SH-SY5Y (cell line): ENCODE measurements at regions not wholly inside any gene's neighbourhood (a gene's known extent, or its start where the extent isn't known, plus 50 kb on each side); places are given as distances from the start of the nearest gene placed in this dataset.

Experiments
- GATA2 ChIP-seq: IDR thresholded peaks from 2 replicates; pipeline ENCODE4 v1.6.1; 2011; ENCODE audit warnings: mild to moderate bottlenecking, low read depth, low read length
- GATA3 ChIP-seq: IDR thresholded peaks from 2 replicates; pipeline ENCODE4 v1.6.1; 2011; ENCODE audit warnings: low read depth, mild to moderate bottlenecking, low read length, moderate library complexity

- TF ChIP-seq GATA2, result no peak
- TF ChIP-seq GATA3, result no peak
These were observed 111.7 kb downstream of the ABCC12 start for GRCh38 chr16:48044117-48044516.
